ENCODE measurements at regions not wholly inside any gene's neighbourhood (a gene's known extent, or its start where the extent isn't known, plus 50 kb on each side); places are given as distances from the start of the nearest gene placed in this dataset.

GRCh38 chr13:67645874-67646467 is 415.8 kb upstream of the PCDH9 start:
- no peaks in the 10 kb centered on the region for H3K27me3 ChIP-seq (ENCODE audit: insufficient read depth)
- 48% methylated on average over 4 of the region's 4 CpGs for WGBS (ENCODE audit: low lambda C conversion rate)

More at GRCh38 chr13:67645874-67646467, 415.8 kb upstream of the PCDH9 start:
- Histone ChIP-seq H3K9ac (no peak overlapping the region), H3K27ac (ENCODE audit: low read depth in 2 of 2, low read length in 1 of 2) (no peak overlapping the region), H3F3A (replicated peaks; ENCODE audit: insufficient read depth) (no peaks in the 10 kb centered on the region), H3K4me2 (no peak overlapping the region), H3K36me3 (replicated peaks in 1 of 2; ENCODE audit: control insufficient read depth in 1 of 2, insufficient read depth in 2 of 2, low read length in 1 of 2) (no peaks in the 10 kb centered on the region), H3K4me1 (ENCODE audit: control insufficient read depth in 1 of 2, insufficient read depth in 2 of 2, low read depth in 1 of 2, low read length in 1 of 2) (no peaks in the 10 kb centered on the region), H4K20me1 (ENCODE audit: insufficient read depth) (no peaks in the 10 kb centered on the region), H3K9me2 (no peaks in the 10 kb centered on the region), H3K79me2 (ENCODE audit: insufficient read depth) (no peaks in the 10 kb centered on the region), H3K9me3 (no peaks in the 10 kb centered on the region), H3K4me3 (ENCODE audit: low read depth in 2 of 2, low read length in 1 of 2) (no peak overlapping the region), H2AFZ (ENCODE audit: low read depth) (no peak overlapping the region)
- ChIA-PET POLR2A (no interaction called here), CTCF (no interaction called here)
- TF ChIP-seq TCF12 (IDR thresholded peaks at IDR 0.05) (no peak), GABPA (IDR thresholded peaks at IDR 0.05; ENCODE audit: low read depth) (no peak), FOXJ3 (CRISPR knock-in tag; IDR thresholded peaks at IDR 0.05) (no peak), TEAD4 (IDR thresholded peaks at IDR 0.05; ENCODE audit: borderline replicate concordance, insufficient read depth) (no peak), GATA2 (CRISPR knock-in tag; IDR thresholded peaks at IDR 0.05) (no peak), CTCF (IDR thresholded peaks at IDR 0.05) (no peak), RFX5 (IDR thresholded peaks at IDR 0.05; ENCODE audit: low read length) (no peak), IRF3 (IDR thresholded peaks at IDR 0.05; ENCODE audit: low read depth, low read length) (no peak), RXRA (IDR thresholded peaks at IDR 0.05; ENCODE audit: borderline replicate concordance, low read depth) (no peak), ZBTB33 (IDR thresholded peaks at IDR 0.05; ENCODE audit: borderline replicate concordance, low read depth) (no peak), RCOR1 (IDR thresholded peaks at IDR 0.05; ENCODE audit: low read length) (no peak), YY1 (IDR thresholded peaks at IDR 0.05; ENCODE audit: low read depth) (no peak), EZH2phosphoT487 (IDR thresholded peaks at IDR 0.05; ENCODE audit: borderline replicate concordance, low read depth) (no peak), POLR2AphosphoS5 (IDR thresholded peaks at IDR 0.05; ENCODE audit: low read depth, low read length) (no peak), NFIC (IDR thresholded peaks at IDR 0.05; ENCODE audit: borderline replicate concordance) (no peak), REST (IDR thresholded peaks at IDR 0.05; ENCODE audit: low read depth, low read length) (no peak), MEF2A (IDR thresholded peaks at IDR 0.05; ENCODE audit: borderline replicate concordance, low read depth) (no peak), NRF1 (IDR thresholded peaks at IDR 0.05; ENCODE audit: low read depth, low read length) (no peak), USF2 (IDR thresholded peaks at IDR 0.05; ENCODE audit: borderline replicate concordance, low read depth, low read length) (no peak), FOSL2 (IDR thresholded peaks at IDR 0.05; ENCODE audit: borderline replicate concordance, low read depth) (no peak)
- no peak for DNase-seq

Data from SK-N-SH (cell line).